HK-2 (cell line): ENCODE measurements at regions not wholly inside any gene's neighbourhood (a gene's known extent, or its start where the extent isn't known, plus 50 kb on each side); places are given as distances from the start of the nearest gene placed in this dataset.

Source experiments
- DNase-seq: peaks from one replicate; pipeline ENCODE4 v3.0.0-alpha.2; 2018; ENCODE audit not compliant: unreplicated experiment

DNA sequence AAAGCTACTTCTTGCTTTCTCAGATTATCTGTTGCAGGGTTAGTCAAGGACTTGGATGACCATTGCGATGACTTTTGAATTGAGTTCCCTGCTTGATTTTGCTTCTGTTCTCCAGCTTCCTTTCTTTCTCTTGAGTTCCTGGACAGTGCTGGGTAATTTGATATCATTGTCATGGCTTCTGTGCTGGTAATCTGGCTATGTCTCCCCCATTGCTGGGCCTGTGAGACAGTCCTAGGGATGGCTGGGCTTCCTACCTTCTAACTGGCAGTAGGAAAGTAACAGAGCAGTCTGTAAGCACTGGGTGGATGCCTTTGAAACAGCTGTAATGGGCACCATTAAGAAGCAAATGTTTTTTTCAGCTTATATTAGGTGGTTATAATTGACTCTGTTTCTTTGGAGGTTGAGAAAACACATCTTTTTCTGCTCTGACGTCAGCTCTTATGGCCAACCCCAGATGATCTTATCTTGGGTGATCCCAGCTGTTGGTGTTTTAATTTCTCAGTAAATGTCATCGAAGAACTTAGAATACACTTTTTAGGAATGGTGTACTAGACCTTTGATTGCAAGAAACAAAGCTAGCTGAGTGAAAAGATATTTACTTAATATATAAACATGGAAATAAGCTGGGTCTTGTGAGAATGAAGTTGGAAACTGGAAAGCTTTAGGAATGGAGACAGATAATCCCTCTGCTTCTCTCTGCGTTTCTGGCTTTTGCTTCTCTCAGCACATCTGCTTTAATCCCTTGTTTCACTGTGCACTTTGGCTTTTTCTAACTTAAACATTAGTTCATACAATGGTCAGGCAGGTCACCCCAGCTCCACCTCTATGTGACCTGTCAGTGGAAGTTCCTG is 195.0 kb upstream of the MAN1A1 start:
- no peak for DNase-seq

GRCh38 chr6:119543332-119543731 is 193.8 kb upstream of the MAN1A1 start:
- DNase-seq = no peak

GRCh38 chr6:119542037-119542436 is 192.5 kb upstream of the MAN1A1 start:
- no peak for DNase-seq

GRCh38 chr6:119541132-119541905 is 191.8 kb upstream of the MAN1A1 start:
- no peak for DNase-seq

GRCh38 chr6:119540417-119540816 is 190.9 kb upstream of the MAN1A1 start:
- DNase-seq = no peak

- DNase-seq = no peak
These were observed 189.6 kb upstream of the MAN1A1 start for GRCh38 chr6:119539066-119539746.

GRCh38 chr6:119536666-119537065 is 187.1 kb upstream of the MAN1A1 start:
- DNase-seq = no peak

DNA sequence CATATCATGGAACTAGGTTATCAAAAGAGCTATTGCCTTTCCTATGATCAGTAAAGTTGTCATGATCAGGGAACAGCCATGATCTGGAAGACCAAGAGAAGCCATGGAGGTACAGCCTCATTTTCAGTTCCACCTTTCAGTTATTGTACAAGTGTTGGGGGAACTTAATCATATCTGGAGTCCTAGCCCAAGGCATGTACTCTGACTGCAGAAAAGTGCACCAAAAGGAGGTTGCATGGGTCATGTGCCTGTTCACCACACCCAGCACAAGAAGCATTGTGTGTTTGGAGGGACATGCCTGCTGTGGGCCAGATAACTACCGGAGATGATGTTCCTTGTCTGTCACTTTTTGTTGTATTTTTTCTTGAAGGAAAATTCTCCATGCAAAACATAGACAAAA is 185.8 kb upstream of the MAN1A1 start:
- no peak for DNase-seq

DNA sequence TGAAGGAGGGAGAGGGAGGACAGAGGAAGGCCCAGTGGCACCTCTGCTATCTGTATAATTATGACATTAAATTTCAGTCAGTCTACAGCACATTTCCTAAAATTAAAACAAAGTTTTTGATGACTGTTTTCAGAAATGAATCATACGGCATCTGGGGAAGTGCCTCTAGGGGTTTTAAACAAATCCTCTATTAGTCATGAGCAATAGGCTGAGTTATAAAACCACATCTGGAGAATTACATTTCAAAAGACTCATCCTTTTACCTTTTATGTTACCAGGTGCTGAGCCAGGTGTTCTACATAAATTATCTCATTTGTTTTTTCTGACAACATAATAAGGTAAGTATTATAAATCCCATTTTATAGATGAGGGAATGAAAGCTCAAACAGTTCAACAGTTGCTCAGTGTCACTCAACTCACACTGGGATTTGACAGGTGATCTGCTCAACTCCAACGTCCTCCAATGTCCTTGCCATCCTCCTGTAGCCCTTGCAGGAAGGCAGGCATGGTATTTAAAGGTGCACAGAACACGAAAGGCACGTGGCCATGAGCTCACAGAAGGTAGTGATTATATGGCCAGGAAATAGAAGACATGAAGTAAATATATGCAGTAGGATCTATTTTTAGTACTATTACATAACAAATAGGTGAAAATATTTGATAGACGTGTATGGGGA is 184.2 kb upstream of the MAN1A1 start:
- DNase-seq = no peak

DNA sequence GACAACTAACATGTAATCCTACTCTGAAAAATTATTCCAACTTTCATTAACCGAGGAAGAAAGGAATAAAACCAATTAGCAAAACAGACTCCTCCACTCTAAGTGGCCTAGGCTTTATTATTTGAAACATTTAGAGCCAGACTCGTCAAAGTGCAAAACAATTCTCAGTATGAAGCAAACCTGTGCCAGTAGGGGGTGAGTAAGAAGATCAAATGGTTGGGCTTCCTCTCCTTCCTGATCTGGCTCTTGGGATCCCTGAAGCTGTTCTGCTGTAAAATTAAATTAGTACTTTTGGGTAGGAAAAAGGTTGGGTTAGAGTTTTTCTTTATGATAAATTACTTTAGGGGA is 177.6 kb upstream of the MAN1A1 start:
- no peak for DNase-seq

DNA sequence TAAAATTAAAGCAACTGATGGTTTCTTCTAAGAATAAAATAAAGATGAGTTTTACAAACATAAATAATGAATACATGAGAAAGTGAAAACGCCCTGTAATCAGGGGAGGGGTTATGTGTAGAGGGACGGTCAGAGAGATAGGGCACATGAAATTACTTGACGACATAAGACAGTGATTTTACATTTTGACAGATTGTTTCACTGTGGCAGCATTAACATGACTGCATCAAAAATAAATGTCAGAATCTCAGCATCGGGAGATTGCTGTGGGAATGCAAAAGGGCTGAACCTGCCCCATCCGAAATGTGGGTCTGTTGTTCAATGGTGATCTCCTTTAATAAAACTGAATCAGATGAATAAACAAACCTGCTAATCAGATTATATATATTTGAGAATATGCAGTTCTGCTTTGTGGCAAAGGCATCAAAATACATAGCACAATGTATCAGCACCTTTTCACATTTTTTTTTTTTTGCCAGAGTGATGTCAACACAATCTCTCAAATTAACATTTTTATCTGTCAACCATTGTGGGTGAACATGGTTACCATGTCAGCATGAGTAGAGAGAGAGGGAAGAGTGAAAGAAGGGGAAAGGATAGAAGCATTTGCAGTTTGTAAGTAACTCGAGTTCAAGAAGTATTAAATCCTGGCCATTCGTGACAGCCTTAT is 177.1 kb upstream of the MAN1A1 start:
- no peak for DNase-seq

DNA sequence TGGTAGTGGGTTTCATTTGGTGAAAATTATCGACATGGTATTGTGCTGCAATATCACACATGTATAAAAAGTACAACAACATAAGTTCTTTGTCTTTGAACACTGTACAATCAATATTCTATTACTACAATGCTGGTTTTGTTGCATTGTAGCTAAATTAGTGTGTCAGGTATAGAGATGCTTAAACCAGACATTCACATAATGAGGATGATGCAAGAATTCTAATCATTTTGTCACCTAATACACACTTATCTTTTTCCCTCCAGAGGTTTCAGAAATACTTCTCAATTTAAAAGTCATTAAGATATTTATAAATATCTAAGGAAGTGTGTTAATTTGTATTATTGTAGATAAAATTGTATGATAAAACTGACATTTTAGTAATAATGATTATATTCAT is 174.8 kb upstream of the MAN1A1 start:
- DNase-seq = no peak

DNA sequence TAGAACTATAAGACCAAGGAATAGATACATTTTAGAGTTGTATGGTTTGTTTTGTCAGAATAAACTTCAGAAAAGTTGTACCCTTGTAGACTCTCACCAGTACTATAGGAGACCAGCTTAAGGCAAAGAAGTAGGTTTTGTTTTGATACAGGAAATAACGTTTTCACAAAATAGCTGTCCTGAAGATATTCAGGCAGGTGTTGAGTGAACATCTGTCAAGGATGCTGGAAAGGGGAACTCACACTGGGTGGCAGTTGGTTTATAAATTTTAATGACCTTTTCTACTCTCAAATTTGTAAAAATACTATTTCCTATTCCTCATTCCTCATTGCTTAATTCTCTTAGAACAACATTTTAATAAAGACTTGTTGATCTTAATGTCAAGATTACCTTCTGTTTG is 174.0 kb upstream of the MAN1A1 start:
- no peak for DNase-seq

DNA sequence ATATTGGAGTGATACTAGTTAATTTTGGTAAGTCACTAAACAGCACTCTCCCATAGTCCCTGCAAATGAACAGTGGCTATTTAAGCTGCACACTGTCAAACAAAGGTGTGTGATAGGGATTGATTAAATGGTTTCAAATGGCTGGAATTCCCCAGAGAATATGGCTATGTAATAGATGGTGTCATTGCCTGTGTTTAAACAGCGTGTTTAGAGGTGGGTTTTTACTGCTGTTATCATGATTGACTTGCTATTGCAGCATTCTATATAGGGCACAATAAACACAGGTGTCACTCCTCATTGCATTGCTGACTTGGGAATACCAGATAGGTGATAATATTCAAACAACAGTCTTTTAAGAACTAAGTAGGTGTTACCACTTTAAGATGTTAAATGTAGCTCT is 171.7 kb upstream of the MAN1A1 start:
- no peak for DNase-seq

DNA sequence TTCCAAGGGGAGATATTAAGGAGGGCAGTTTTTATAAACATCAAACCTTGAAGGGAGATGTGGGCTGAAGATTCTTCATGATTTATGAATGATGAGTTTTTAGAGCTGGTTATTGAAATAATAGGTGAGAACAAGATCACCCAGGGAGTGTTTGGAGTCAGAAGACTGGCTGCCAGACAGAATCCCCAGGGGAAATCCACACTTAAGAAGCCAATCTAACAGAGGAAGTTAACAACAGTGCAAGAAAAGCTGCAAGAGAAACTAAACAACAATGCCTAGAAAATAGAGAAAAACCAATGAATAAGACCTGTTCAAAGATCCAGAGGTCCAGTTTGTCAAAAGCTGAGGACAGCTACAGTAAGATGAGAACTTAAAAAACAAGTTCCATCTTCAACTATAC is 167.9 kb upstream of the MAN1A1 start:
- DNase-seq = no peak

DNA sequence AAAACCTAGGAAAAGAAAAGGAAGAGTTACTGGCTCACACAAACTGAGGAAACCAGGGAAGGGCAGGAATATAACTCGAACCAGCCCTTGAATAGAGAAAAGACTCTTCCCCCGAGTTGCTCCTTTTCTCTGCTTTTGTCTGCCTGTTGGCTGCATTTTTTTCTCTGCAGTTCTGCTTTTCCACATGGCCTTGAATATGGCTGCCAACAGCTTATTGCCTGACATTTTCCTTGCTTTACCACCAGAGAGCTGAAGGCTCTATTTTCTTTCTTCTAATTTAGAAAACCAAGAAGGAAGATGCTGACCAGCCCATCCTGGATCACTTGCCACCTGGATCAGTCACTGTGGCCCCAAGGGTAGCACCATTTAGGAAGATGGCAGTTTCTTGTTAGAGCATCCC is 164.8 kb upstream of the MAN1A1 start:
- no peak for DNase-seq

- DNase-seq = no peak
These were observed 161.5 kb upstream of the MAN1A1 start for GRCh38 chr6:119511024-119511423.

GRCh38 chr6:119510246-119510645 is 160.7 kb upstream of the MAN1A1 start:
- DNase-seq = no peak

GRCh38 chr6:119506631-119507174 is 157.1 kb upstream of the MAN1A1 start:
- DNase-seq = no peak

GRCh38 chr6:119501798-119502483 is 152.4 kb upstream of the MAN1A1 start:
- no peak for DNase-seq

- DNase-seq = no peak
These were observed 150.2 kb upstream of the MAN1A1 start for GRCh38 chr6:119499797-119500196.
